ENCODE measurements at regions not wholly inside any gene's neighbourhood (a gene's known extent, or its start where the extent isn't known, plus 50 kb on each side); places are given as distances from the start of the nearest gene placed in this dataset.

DNA sequence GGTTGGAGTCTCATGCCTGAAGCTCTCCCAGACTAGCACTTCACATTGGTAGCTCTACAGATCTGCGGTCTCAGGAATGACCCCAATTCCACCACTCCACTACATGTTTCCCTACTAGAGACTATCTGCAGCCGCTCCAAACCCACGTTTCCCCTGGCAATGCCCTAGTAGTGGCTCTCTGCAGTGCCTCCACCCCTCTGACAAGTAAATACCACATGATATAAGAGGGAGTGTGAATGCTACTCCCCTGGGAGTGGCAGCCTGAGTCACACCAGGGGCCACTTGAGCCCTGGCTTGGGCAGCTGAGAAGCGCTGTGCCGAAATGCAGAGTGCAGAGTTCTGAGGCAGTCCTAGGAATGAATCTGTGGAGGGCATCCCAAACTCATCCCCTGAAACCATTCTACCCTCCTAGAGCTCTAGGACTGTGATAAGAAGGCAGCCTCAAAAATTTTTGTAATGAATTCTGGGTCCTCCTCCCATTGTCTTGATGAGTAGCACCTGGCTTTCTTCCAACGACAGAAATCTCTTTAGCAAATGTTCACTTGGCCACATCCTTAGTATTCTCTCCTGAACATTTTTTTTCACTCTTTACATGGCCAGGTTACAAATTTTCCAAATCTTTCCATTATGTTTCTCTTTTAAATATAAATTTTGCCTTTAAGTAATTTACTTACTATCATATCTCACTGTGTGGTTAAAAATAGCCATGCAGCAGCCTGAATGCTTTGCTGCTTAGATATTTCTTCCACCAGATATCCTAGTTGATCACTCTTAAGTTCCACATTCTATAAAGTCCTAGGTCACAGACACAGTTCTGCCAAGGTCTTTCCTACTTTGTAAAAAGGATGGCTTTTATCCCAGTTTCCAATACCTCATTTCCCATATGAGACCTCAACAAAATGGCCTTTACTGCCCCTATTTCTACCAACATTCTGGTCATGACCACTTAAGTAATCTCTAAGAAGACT lies 160.2 kb upstream of the CPEB2 start:
- ATAC-seq (ENCODE audit: low FRiP score) (peak; percentile 37), DNase-seq (ENCODE audit: low spot score) (no peak)
- TF ChIP-seq, protein P1, sequence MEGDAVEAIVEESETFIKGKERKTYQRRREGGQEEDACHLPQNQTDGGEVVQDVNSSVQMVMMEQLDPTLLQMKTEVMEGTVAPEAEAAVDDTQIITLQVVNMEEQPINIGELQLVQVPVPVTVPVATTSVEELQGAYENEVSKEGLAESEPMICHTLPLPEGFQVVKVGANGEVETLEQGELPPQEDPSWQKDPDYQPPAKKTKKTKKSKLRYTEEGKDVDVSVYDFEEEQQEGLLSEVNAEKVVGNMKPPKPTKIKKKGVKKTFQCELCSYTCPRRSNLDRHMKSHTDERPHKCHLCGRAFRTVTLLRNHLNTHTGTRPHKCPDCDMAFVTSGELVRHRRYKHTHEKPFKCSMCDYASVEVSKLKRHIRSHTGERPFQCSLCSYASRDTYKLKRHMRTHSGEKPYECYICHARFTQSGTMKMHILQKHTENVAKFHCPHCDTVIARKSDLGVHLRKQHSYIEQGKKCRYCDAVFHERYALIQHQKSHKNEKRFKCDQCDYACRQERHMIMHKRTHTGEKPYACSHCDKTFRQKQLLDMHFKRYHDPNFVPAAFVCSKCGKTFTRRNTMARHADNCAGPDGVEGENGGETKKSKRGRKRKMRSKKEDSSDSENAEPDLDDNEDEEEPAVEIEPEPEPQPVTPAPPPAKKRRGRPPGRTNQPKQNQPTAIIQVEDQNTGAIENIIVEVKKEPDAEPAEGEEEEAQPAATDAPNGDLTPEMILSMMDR (IDR thresholded peaks at IDR 0.05), result no peak

DNA sequence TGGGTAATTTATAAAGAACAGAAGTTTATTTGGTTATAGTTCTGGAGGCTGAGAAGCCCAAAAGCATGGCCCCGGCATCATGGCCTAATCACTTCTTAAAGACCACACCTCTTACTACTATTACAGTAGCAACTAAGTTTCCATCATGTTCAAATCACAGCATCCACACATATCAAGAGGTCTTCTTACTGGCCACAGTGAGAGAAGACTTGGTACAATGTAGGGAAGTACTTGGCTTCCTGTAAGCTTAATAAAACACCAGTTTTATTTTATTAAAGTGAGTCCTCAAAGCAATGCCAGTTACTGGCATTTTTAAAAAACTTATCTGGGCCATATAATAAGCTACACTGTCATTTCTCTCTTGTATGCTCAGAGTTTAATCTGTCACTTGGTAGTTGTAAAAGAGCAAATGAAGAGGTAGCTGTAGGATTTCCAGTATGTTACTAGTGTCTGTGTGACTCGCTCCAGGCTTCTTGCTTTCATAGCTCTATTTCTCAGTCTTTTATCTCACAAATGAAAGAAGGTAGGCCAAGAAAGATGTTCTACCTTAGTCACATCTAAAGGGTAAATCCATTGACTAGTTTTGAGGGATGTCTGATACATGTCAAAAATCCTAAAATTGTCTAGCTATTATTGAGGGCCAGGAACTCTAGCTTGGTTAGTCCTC lies 159.2 kb upstream of the CPEB2 start:
- ATAC-seq (ENCODE audit: low FRiP score) (no peak), DNase-seq (ENCODE audit: low spot score) (no peak)
- TF ChIP-seq, protein P1 (IDR thresholded peaks at IDR 0.05), result no peak

DNA sequence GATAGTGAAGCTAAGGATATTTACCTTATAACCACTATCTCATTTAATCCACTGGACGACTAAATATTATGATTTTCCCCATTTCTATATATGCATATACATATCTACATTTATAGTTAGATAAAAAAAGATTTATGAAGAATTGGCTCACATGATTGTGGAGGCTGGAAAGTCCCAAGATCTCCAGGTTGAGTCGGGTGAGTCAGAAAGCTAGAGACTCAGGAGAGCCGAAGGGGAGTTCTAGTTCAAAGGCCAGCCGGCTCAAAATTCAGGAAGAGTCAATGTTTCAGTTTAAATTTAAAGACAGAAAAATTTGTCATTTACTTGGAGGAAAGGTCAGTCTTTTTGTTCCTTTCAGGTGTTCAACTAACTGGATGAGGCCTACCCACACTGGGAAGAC lies 158.2 kb upstream of the CPEB2 start:
- no peak for ATAC-seq (ENCODE audit: low FRiP score)

DNA sequence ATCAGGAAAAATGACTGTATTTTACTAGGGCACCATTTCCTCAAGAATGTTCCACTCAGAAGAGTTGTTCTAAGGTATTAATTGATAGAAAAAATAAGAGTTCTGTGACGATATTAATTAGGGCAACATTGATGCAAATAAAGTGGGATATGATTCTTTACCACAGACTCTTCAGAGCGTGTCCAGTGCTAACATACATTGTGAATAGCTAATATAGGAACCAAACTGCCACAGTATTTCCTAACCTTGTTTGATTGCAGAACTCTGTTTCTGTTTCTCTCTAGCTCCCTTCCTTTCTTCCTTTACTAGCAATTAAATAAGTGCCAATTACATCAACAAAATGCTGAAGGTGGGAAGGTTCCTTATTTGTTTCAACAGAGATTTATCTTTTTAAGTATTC lies 154.1 kb upstream of the CPEB2 start:
- ATAC-seq (ENCODE audit: low FRiP score) (no peak), DNase-seq (ENCODE audit: low spot score) (no peak)
- TF ChIP-seq, protein P1 (IDR thresholded peaks at IDR 0.05), result no peak

More for the DNA sequence above, 158.2 kb upstream of the CPEB2 start:
- DNase-seq (ENCODE audit: low spot score), result no peak
- TF ChIP-seq, protein P1 (IDR thresholded peaks at IDR 0.05), result no peak

DNA sequence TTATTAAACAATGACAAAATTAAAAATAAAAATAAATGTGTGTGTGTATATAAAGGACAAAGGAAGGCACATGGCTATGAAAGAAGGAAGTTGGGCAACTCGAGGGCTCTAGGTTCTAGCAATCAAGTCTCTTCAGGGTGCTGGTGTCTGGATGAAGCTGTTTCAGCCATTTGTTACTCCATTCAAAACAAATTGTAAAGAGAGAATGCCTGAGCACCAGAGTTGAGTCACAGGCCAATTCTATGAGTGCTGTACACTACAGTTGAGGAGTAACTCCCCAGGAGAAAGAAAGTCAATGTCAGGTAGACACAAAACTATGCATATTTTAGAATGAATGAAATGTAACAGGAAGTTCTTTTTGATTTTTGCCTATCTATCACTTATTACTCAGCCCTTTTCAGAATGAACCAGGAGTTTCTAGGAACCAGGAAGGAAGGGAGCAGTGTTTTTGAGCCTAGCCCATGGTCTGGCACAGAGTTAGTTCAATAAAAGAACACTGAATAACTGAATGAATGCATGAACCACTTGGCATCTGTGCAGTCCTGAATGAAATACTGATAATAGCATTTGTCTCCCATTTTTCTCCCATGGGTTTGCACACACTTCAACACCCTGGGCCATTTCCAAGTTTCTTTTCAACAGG lies 151.7 kb upstream of the CPEB2 start:
- TF ChIP-seq, protein P1 (IDR thresholded peaks at IDR 0.05), result no peak
- ATAC-seq (ENCODE audit: low FRiP score) (no peak), DNase-seq (ENCODE audit: low spot score) (no peak)

- ATAC-seq (ENCODE audit: low FRiP score) (no peak), DNase-seq (ENCODE audit: low spot score) (no peak)
- TF ChIP-seq, protein P1 (IDR thresholded peaks at IDR 0.05), result no peak
Measured at GRCh38 chr4:14853176-14853943, 148.9 kb upstream of the CPEB2 start.
